Choroid plexus epithelial cell (primary cell): ENCODE measurements at regions not wholly inside any gene's neighbourhood (a gene's known extent, or its start where the extent isn't known, plus 50 kb on each side); places are given as distances from the start of the nearest gene placed in this dataset.

Experiments
- DNase-seq: peaks from one replicate; pipeline ENCODE4 v3.0.0-alpha.2; 2010; ENCODE audit warnings: low read depth
- H3K4me3 ChIP-seq: 2 replicates; pipeline ENCODE4 v1.5.1; 2011; ENCODE audit warnings: low read depth, mild to moderate bottlenecking, control low read depth, low read length, moderate library complexity
- CTCF ChIP-seq: conservative IDR thresholded peaks from 2 replicates; pipeline ENCODE4 v1.5.1; 2011; ENCODE audit warnings: low read depth, mild to moderate bottlenecking, control low read depth, inconsistent platforms, low read length, moderate library complexity

GRCh38 chr1:209053587-209053986, 529.9 kb upstream of the CAMK1G start:
- DNase-seq, result no peak
- H3K4me3 ChIP-seq, result no peak overlapping the region
- no peak for TF ChIP-seq CTCF

GRCh38 chr1:209057083-209057482, 526.4 kb upstream of the CAMK1G start:
- TF ChIP-seq CTCF, result no peak
- DNase-seq, result no peak
- H3K4me3 ChIP-seq, result no peak overlapping the region

GRCh38 chr1:209057901-209058300, 525.6 kb upstream of the CAMK1G start:
- TF ChIP-seq CTCF, result no peak
- DNase-seq, result no peak
- no peak overlapping the region for H3K4me3 ChIP-seq

- no peak for TF ChIP-seq CTCF
- no peak overlapping the region for H3K4me3 ChIP-seq
Measured at GRCh38 chr1:209059376-209059775, 524.1 kb upstream of the CAMK1G start.

GRCh38 chr1:209059981-209060380, 523.5 kb upstream of the CAMK1G start:
- no peak for DNase-seq
- H3K4me3 ChIP-seq, result no peak overlapping the region
- TF ChIP-seq CTCF, result no peak

More at GRCh38 chr1:209059376-209059775, 524.1 kb upstream of the CAMK1G start:
- DNase-seq, result no peak

GRCh38 chr1:209062081-209062620, 521.4 kb upstream of the CAMK1G start:
- H3K4me3 ChIP-seq, result no peak overlapping the region
- DNase-seq, result no peak
- no peak for TF ChIP-seq CTCF

GRCh38 chr1:209062863-209063262, 520.7 kb upstream of the CAMK1G start:
- no peak for TF ChIP-seq CTCF
- no peak for DNase-seq
- no peak overlapping the region for H3K4me3 ChIP-seq
